ENCODE measurements at regions not wholly inside any gene's neighbourhood (a gene's known extent, or its start where the extent isn't known, plus 50 kb on each side); places are given as distances from the start of the nearest gene placed in this dataset.

GRCh38 chr1:244311784-244312532, 139.8 kb downstream of the ADSS2 start:
- 89 to 93% (median 90%) methylated on average over 18 of the region's 18 CpGs for WGBS, 3 donors

GRCh38 chr1:244313346-244313745, 138.4 kb downstream of the ADSS2 start:
- 87 to 90% (median 88%) methylated on average over 9 of the region's 9 CpGs for WGBS, 3 donors
- H3K4me3 ChIP-seq (ENCODE audit: low read depth in 1 of 3, low read length in 3 of 3), result no peak overlapping the region

More at GRCh38 chr1:244311784-244312532, 139.8 kb downstream of the ADSS2 start:
- Histone ChIP-seq H3K4me3 (ENCODE audit: low read depth in 1 of 3, low read length in 3 of 3) (no peak overlapping the region), H3K27me3 (ENCODE audit: control insufficient read depth in 3 of 3, insufficient read depth in 3 of 3, low read length in 3 of 3) (no peaks in the 10 kb centered on the region), H3K9me3 (ENCODE audit: control insufficient read depth in 2 of 2, insufficient read depth in 1 of 2, low read depth in 1 of 2, low read length in 1 of 2) (no peaks in the 10 kb centered on the region), H3K27ac (ENCODE audit: low read depth in 1 of 3, low read length in 2 of 3) (no peak overlapping the region), H3K36me3 (ENCODE audit: control insufficient read depth in 3 of 3, insufficient read depth in 2 of 3, low read depth in 1 of 3, low read length in 3 of 3) (no peaks in the 10 kb centered on the region), H3K4me1 (ENCODE audit: control insufficient read depth in 3 of 3, insufficient read depth in 2 of 3, low read depth in 1 of 3, low read length in 2 of 3) (no peaks in the 10 kb centered on the region)
- FAIRE-seq (no peak), DNase-seq (no peak)

GRCh38 chr1:244314921-244315559, 136.7 kb downstream of the ADSS2 start:
- Histone ChIP-seq H3K4me3 (ENCODE audit: low read depth in 1 of 3, low read length in 3 of 3) (no peak overlapping the region), H3K36me3 (ENCODE audit: control insufficient read depth in 3 of 3, insufficient read depth in 2 of 3, low read depth in 1 of 3, low read length in 3 of 3) (no peaks in the 10 kb centered on the region), H3K9me3 (ENCODE audit: control insufficient read depth in 2 of 2, insufficient read depth in 1 of 2, low read depth in 1 of 2, low read length in 1 of 2) (no peaks in the 10 kb centered on the region), H3K4me1 (ENCODE audit: control insufficient read depth in 3 of 3, insufficient read depth in 2 of 3, low read depth in 1 of 3, low read length in 2 of 3) (no peaks in the 10 kb centered on the region), H3K27ac (ENCODE audit: low read depth in 1 of 3, low read length in 2 of 3) (no peak overlapping the region), H3K27me3 (ENCODE audit: control insufficient read depth in 3 of 3, insufficient read depth in 3 of 3, low read length in 3 of 3) (no peaks in the 10 kb centered on the region)
- no peak for FAIRE-seq
- no peak for DNase-seq
- WGBS, 3 donors, result 56 to 62% (median 62%) methylated on average over 8 of the region's 8 CpGs

More at GRCh38 chr1:244313346-244313745, 138.4 kb downstream of the ADSS2 start:
- no peaks in the 10 kb centered on the region for H3K36me3 ChIP-seq (ENCODE audit: control insufficient read depth in 3 of 3, insufficient read depth in 2 of 3, low read depth in 1 of 3, low read length in 3 of 3)
- FAIRE-seq, result no peak
- H3K9me3 ChIP-seq (ENCODE audit: control insufficient read depth in 2 of 2, insufficient read depth in 1 of 2, low read depth in 1 of 2, low read length in 1 of 2), result no peaks in the 10 kb centered on the region
- no peaks in the 10 kb centered on the region for H3K27me3 ChIP-seq (ENCODE audit: control insufficient read depth in 3 of 3, insufficient read depth in 3 of 3, low read length in 3 of 3)
- no peak for DNase-seq
- H3K4me1 ChIP-seq (ENCODE audit: control insufficient read depth in 3 of 3, insufficient read depth in 2 of 3, low read depth in 1 of 3, low read length in 2 of 3), result no peaks in the 10 kb centered on the region
- H3K27ac ChIP-seq (ENCODE audit: low read depth in 1 of 3, low read length in 2 of 3), result no peak overlapping the region

GRCh38 chr1:244315996-244316395, 135.7 kb downstream of the ADSS2 start:
- Histone ChIP-seq H3K4me3 (ENCODE audit: low read depth in 1 of 3, low read length in 3 of 3) (no peak overlapping the region), H3K27me3 (ENCODE audit: control insufficient read depth in 3 of 3, insufficient read depth in 3 of 3, low read length in 3 of 3) (no peaks in the 10 kb centered on the region), H3K36me3 (ENCODE audit: control insufficient read depth in 3 of 3, insufficient read depth in 2 of 3, low read depth in 1 of 3, low read length in 3 of 3) (no peaks in the 10 kb centered on the region), H3K9me3 (ENCODE audit: control insufficient read depth in 2 of 2, insufficient read depth in 1 of 2, low read depth in 1 of 2, low read length in 1 of 2) (no peaks in the 10 kb centered on the region), H3K4me1 (ENCODE audit: control insufficient read depth in 3 of 3, insufficient read depth in 2 of 3, low read depth in 1 of 3, low read length in 2 of 3) (no peaks in the 10 kb centered on the region), H3K27ac (ENCODE audit: low read depth in 1 of 3, low read length in 2 of 3) (no peak overlapping the region)
- 96 to 100% (median 97%) methylated on average over 4 of the region's 4 CpGs for WGBS, 3 donors
- FAIRE-seq, result no peak
- DNase-seq, result no peak

GRCh38 chr1:244316407-244316806, 135.3 kb downstream of the ADSS2 start:
- no peak overlapping the region for H3K4me3 ChIP-seq (ENCODE audit: low read depth in 1 of 3, low read length in 3 of 3)
- no peak for DNase-seq
- H3K4me1 ChIP-seq (ENCODE audit: control insufficient read depth in 3 of 3, insufficient read depth in 2 of 3, low read depth in 1 of 3, low read length in 2 of 3), result peaks cover 0 to 3% (median 0%) of the 10 kb centered on the region in 3 donors
- H3K27me3 ChIP-seq (ENCODE audit: control insufficient read depth in 3 of 3, insufficient read depth in 3 of 3, low read length in 3 of 3), result no peaks in the 10 kb centered on the region
- 90 to 95% (median 91%) methylated on average over 6 of the region's 6 CpGs for WGBS, 3 donors
- H3K36me3 ChIP-seq (ENCODE audit: control insufficient read depth in 3 of 3, insufficient read depth in 2 of 3, low read depth in 1 of 3, low read length in 3 of 3), result no peaks in the 10 kb centered on the region
- FAIRE-seq, result no peak
- no peak overlapping the region for H3K27ac ChIP-seq (ENCODE audit: low read depth in 1 of 3, low read length in 2 of 3)
- no peaks in the 10 kb centered on the region for H3K9me3 ChIP-seq (ENCODE audit: control insufficient read depth in 2 of 2, insufficient read depth in 1 of 2, low read depth in 1 of 2, low read length in 1 of 2)

GRCh38 chr1:244316986-244317655, 134.6 kb downstream of the ADSS2 start:
- 68 to 84% (median 77%) methylated on average over 8 of the region's 8 CpGs for WGBS, 3 donors
- no peak for FAIRE-seq

GRCh38 chr1:244318078-244318477, 133.6 kb downstream of the ADSS2 start:
- no peaks in the 10 kb centered on the region for H3K9me3 ChIP-seq (ENCODE audit: control insufficient read depth in 2 of 2, insufficient read depth in 1 of 2, low read depth in 1 of 2, low read length in 1 of 2)
- no peaks in the 10 kb centered on the region for H3K36me3 ChIP-seq (ENCODE audit: control insufficient read depth in 3 of 3, insufficient read depth in 2 of 3, low read depth in 1 of 3, low read length in 3 of 3)
- FAIRE-seq (no peak), DNase-seq (no peak)
- H3K4me1 ChIP-seq (ENCODE audit: control insufficient read depth in 3 of 3, insufficient read depth in 2 of 3, low read depth in 1 of 3, low read length in 2 of 3), result peaks cover 0 to 6% (median 0%) of the 10 kb centered on the region in 3 donors
- no peak overlapping the region for H3K4me3 ChIP-seq (ENCODE audit: low read depth in 1 of 3, low read length in 3 of 3)
- no peak overlapping the region for H3K27ac ChIP-seq (ENCODE audit: low read depth in 1 of 3, low read length in 2 of 3)
- WGBS, 3 donors, result 90 to 95% (median 93%) methylated on average over 4 of the region's 4 CpGs
- H3K27me3 ChIP-seq (ENCODE audit: control insufficient read depth in 3 of 3, insufficient read depth in 3 of 3, low read length in 3 of 3), result no peaks in the 10 kb centered on the region

More at GRCh38 chr1:244316986-244317655, 134.6 kb downstream of the ADSS2 start:
- no peak overlapping the region for H3K4me3 ChIP-seq (ENCODE audit: low read depth in 1 of 3, low read length in 3 of 3)
- H3K4me1 ChIP-seq (ENCODE audit: control insufficient read depth in 3 of 3, insufficient read depth in 2 of 3, low read depth in 1 of 3, low read length in 2 of 3), result peaks cover 0 to 5% (median 0%) of the 10 kb centered on the region in 3 donors
- no peaks in the 10 kb centered on the region for H3K9me3 ChIP-seq (ENCODE audit: control insufficient read depth in 2 of 2, insufficient read depth in 1 of 2, low read depth in 1 of 2, low read length in 1 of 2)
- DNase-seq, result no peak
- no peaks in the 10 kb centered on the region for H3K36me3 ChIP-seq (ENCODE audit: control insufficient read depth in 3 of 3, insufficient read depth in 2 of 3, low read depth in 1 of 3, low read length in 3 of 3)
- no peaks in the 10 kb centered on the region for H3K27me3 ChIP-seq (ENCODE audit: control insufficient read depth in 3 of 3, insufficient read depth in 3 of 3, low read length in 3 of 3)
- no peak overlapping the region for H3K27ac ChIP-seq (ENCODE audit: low read depth in 1 of 3, low read length in 2 of 3)

GRCh38 chr1:244318512-244318911, 133.2 kb downstream of the ADSS2 start:
- Histone ChIP-seq H3K4me3 (ENCODE audit: low read depth in 1 of 3, low read length in 3 of 3) (no peak overlapping the region), H3K27me3 (ENCODE audit: control insufficient read depth in 3 of 3, insufficient read depth in 3 of 3, low read length in 3 of 3) (no peaks in the 10 kb centered on the region), H3K4me1 (ENCODE audit: control insufficient read depth in 3 of 3, insufficient read depth in 2 of 3, low read depth in 1 of 3, low read length in 2 of 3) (peaks cover 0 to 9% (median 0%) of the 10 kb centered on the region in 3 donors), H3K36me3 (ENCODE audit: control insufficient read depth in 3 of 3, insufficient read depth in 2 of 3, low read depth in 1 of 3, low read length in 3 of 3) (no peaks in the 10 kb centered on the region), H3K27ac (ENCODE audit: low read depth in 1 of 3, low read length in 2 of 3) (no peak overlapping the region), H3K9me3 (ENCODE audit: control insufficient read depth in 2 of 2, insufficient read depth in 1 of 2, low read depth in 1 of 2, low read length in 1 of 2) (no peaks in the 10 kb centered on the region)
- WGBS, 3 donors, result 38 to 63% (median 39%) methylated on average over 5 of the region's 5 CpGs
- DNase-seq, result peak in 1 of 2 donors; percentile 79
- FAIRE-seq, result no peak
